ENCODE measurements at regions not wholly inside any gene's neighbourhood (a gene's known extent, or its start where the extent isn't known, plus 50 kb on each side); places are given as distances from the start of the nearest gene placed in this dataset.

- TF ChIP-seq NFRKB (IDR thresholded peaks at IDR 0.05) (no peak), FOXK2 (IDR thresholded peaks at IDR 0.05) (no peak), LEF1 (IDR thresholded peaks at IDR 0.05; ENCODE audit: borderline replicate concordance) (no peak), FOXA1 (IDR thresholded peaks at IDR 0.05) (no peak), ARNT (IDR thresholded peaks at IDR 0.05) (no peak), SUZ12 (IDR thresholded peaks at IDR 0.05) (no peak), SP1 (IDR thresholded peaks at IDR 0.05) (no peak), CTBP1 (IDR thresholded peaks at IDR 0.05; ENCODE audit: borderline replicate concordance) (no peak), TARDBP (IDR thresholded peaks at IDR 0.05) (no peak), HDGF (IDR thresholded peaks at IDR 0.05; ENCODE audit: borderline replicate concordance) (no peak), FOXM1 (IDR thresholded peaks at IDR 0.05; ENCODE audit: borderline replicate concordance) (no peak)
These were observed 91.9 kb downstream of the DAD1 start for GRCh38 chr14:22497144-22497423.

All from HEK293T (cell line).